Neuronal stem cell (in vitro differentiated cells): ENCODE measurements at regions not wholly inside any gene's neighbourhood (a gene's known extent, or its start where the extent isn't known, plus 50 kb on each side); places are given as distances from the start of the nearest gene placed in this dataset.

Experiments
- DNase-seq: peaks from one replicate; pipeline ENCODE4 v3.0.0-alpha.2; 2013; ENCODE audit warnings: low spot score
- H2AFZ ChIP-seq: one replicate; pipeline ENCODE4 v1.6.1; 2013; ENCODE audit warnings: mild to moderate bottlenecking, low read length, inconsistent platforms
- H2AK5ac ChIP-seq: 2 replicates; pipeline ENCODE4 v1.6.1; 2013; ENCODE audit warnings: low read depth, mild to moderate bottlenecking, inconsistent platforms, low read length, moderate library complexity, mixed read lengths
- H2BK120ac ChIP-seq: 2 replicates; pipeline ENCODE4 v1.6.1; 2013; ENCODE audit warnings: low read depth, mild to moderate bottlenecking, inconsistent platforms, low read length, moderate library complexity, mixed read lengths
- H2BK12ac ChIP-seq: one replicate; pipeline ENCODE4 v1.6.1; 2013; ENCODE audit warnings: low read length, inconsistent platforms
- H2BK15ac ChIP-seq: 2 replicates; pipeline ENCODE4 v1.6.1; 2013; ENCODE audit warnings: mild to moderate bottlenecking, low read length, inconsistent platforms, mixed read lengths
- H2BK5ac ChIP-seq: one replicate; pipeline ENCODE4 v1.6.1; 2013; ENCODE audit warnings: inconsistent platforms, mild to moderate bottlenecking, low read length, moderate library complexity
- H3K14ac ChIP-seq: one replicate; pipeline ENCODE4 v1.6.1; 2013; ENCODE audit warnings: low read length, inconsistent platforms
- H3K18ac ChIP-seq: 2 replicates; pipeline ENCODE4 v1.6.1; 2013; ENCODE audit warnings: low read length, inconsistent platforms
- H3K23ac ChIP-seq: 2 replicates; pipeline ENCODE4 v1.6.1; 2013; ENCODE audit warnings: low read depth, mild to moderate bottlenecking, mixed read lengths, low read length, inconsistent platforms; ENCODE audit not compliant: poor library complexity
- H3K27ac ChIP-seq: replicated peaks from 3 replicates; pipeline ENCODE4 v1.5.1; 2013; ENCODE audit warnings: low read length, inconsistent platforms
- H3K27me3 ChIP-seq, 3 experiments: 2 replicates each; pipeline ENCODE4 v1.6.1; 2013; ENCODE audit warnings: low read length in 3 of 3, mild to moderate bottlenecking in 2 of 3, inconsistent platforms in 1 of 3, low read depth in 1 of 3, mixed read lengths in 1 of 3, moderate library complexity in 1 of 3; ENCODE audit not compliant: control insufficient read depth in 3 of 3, insufficient read depth in 3 of 3
- H3K36me3 ChIP-seq, 2 donors: replicated peaks in 1 of 2; 2 replicates each; pipeline ENCODE4 v1.6.1; 2013; ENCODE audit warnings: low read length in 2 of 2; ENCODE audit not compliant: control insufficient read depth in 2 of 2, insufficient read depth in 2 of 2
- H3K4ac ChIP-seq: 2 replicates; pipeline ENCODE4 v1.6.1; 2013; ENCODE audit warnings: inconsistent platforms, mild to moderate bottlenecking, low read length, moderate library complexity
- H3K4me1 ChIP-seq, 2 donors: 1 replicate in 1 of 2; 2 replicates in 1 of 2; pipeline ENCODE4 v1.6.1; 2013; ENCODE audit warnings: low read length in 2 of 2, low read depth in 1 of 2; ENCODE audit not compliant: control insufficient read depth in 2 of 2, insufficient read depth in 1 of 2
- H3K4me2 ChIP-seq: one replicate; pipeline ENCODE4 v1.6.1; 2013; ENCODE audit warnings: mild to moderate bottlenecking, low read length, inconsistent platforms; ENCODE audit not compliant: insufficient read depth, poor library complexity, severe bottlenecking
- H3K4me3 ChIP-seq, 2 donors: 2 replicates each; pipeline ENCODE4 v1.5.1; 2013; ENCODE audit warnings: low read length in 2 of 2, mild to moderate bottlenecking in 2 of 2, inconsistent platforms in 1 of 2, moderate library complexity in 1 of 2
- H3K79me1 ChIP-seq: one replicate; pipeline ENCODE4 v1.6.1; 2013; ENCODE audit warnings: low read depth, mild to moderate bottlenecking, inconsistent platforms, low read length, moderate library complexity
- H3K9ac ChIP-seq: one replicate; pipeline ENCODE4 v1.6.1; 2013; ENCODE audit warnings: mild to moderate bottlenecking, low read depth, low read length, inconsistent platforms; ENCODE audit not compliant: poor library complexity
- H3K9me3 ChIP-seq, 2 donors: replicated peaks in 1 of 2; 2 replicates each; pipeline versions ENCODE3 to v1.6.1; 2013; ENCODE audit warnings: low read length in 2 of 2, mild to moderate bottlenecking in 2 of 2, inconsistent platforms in 1 of 2, low read depth in 1 of 2, mixed read lengths in 1 of 2, moderate library complexity in 1 of 2; ENCODE audit not compliant: control insufficient read depth in 2 of 2, insufficient read depth in 1 of 2
- H4K8ac ChIP-seq: one replicate; pipeline ENCODE4 v1.6.1; 2013; ENCODE audit warnings: low read depth, mild to moderate bottlenecking, inconsistent platforms, low read length, moderate library complexity
- H4K91ac ChIP-seq: one replicate; pipeline ENCODE4 v1.6.1; 2013; ENCODE audit warnings: low read length, low read depth, mild to moderate bottlenecking, inconsistent platforms; ENCODE audit not compliant: poor library complexity
- WGBS, 2 donors: extraction: QIAGEN DNeasy Blood & Tissue Kit; methylation state at CpG; one replicate each; pipeline ENCODE4 v1.1.7; 2013; ENCODE audit warnings: missing lambda C conversion rate in 2 of 2, mixed read lengths in 1 of 2; ENCODE audit not compliant: insufficient read length in 2 of 2, insufficient replicate concordance in 1 of 2; ENCODE audit errors: extremely low coverage in 2 of 2; 5-methylcytosine and 5-hydroxymethylcytosine counted together

DNA sequence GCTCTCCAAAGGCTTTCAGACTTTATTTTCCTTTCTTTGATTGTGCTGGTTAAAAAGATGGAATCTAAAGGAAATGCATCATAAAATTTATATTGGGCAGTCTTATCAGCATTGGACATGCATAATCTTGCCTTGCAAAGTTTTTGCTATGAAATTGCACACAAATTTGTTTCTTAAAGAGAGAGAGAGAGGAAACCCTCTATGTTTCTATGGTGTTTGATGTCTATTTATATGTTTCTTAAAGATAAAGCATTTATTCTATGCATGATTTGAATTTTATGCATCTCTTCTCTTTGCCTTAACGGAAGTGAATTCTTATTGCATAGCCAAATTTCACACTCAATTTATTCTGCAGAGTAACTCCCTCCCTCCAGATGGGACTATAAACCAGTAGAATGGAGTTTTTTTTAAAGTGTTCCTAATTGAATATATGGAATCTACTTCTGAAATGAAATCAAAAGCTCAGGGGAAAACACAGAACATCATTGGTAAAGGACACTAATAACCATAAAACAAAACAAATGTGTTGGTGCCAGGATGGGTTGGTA is 83.5 kb upstream of the PPARGC1A start:
- no peak overlapping the region for H3K27ac ChIP-seq
- H2AK5ac ChIP-seq = no peak overlapping the region
- H2BK12ac ChIP-seq = no peak overlapping the region
- H3K4me2 ChIP-seq = no peak overlapping the region
- no peak overlapping the region for H3K9ac ChIP-seq
- no peak overlapping the region for H3K4ac ChIP-seq
- no CpG with 5 or more reads among the region's 1 CpG for WGBS, 2 donors
- no peaks in the 10 kb centered on the region for H3K79me1 ChIP-seq
- no peak overlapping the region for H3K4me3 ChIP-seq
- H4K8ac ChIP-seq = no peak overlapping the region
- no peak overlapping the region for H3K23ac ChIP-seq
- H3K18ac ChIP-seq = no peak overlapping the region
- peaks cover 0 to 7% of the 10 kb centered on the region in 2 donors for H3K4me1 ChIP-seq
- peaks cover 0 to 6% (median 0%) of the 10 kb centered on the region in 3 experiments for H3K27me3 ChIP-seq
- DNase-seq = no peak
- H3K9me3 ChIP-seq = no peaks in the 10 kb centered on the region
- H3K14ac ChIP-seq = no peak overlapping the region
- no peaks in the 10 kb centered on the region for H3K36me3 ChIP-seq
- no peak overlapping the region for H2BK15ac ChIP-seq
- H2AFZ ChIP-seq = no peak overlapping the region
- no peak overlapping the region for H2BK5ac ChIP-seq
- no peak overlapping the region for H2BK120ac ChIP-seq
- no peak overlapping the region for H4K91ac ChIP-seq

DNA sequence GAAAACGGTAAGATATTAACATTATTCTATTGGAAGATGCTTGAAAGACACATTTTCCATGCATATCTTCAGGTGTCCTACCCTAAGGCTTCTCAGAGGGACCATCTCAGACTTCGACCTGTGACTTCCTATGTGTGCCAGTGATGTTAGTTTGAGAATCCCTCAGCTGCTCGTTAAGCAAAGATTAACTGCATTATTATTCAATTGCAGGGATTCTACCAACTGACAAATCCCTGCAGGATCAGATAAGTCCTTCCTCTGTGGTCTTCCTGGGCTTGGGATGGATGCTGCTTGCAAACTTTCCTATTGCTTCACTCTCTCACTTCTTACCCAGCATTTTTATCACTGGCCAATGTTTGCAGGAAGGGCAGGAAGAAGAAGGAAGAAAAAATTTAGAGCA is 83.0 kb upstream of the PPARGC1A start:
- Histone ChIP-seq H3K36me3 (no peaks in the 10 kb centered on the region), H3K4me3 (no peak overlapping the region), H2AFZ (no peak overlapping the region), H3K27ac (no peak overlapping the region), H3K18ac (no peak overlapping the region), H3K79me1 (no peaks in the 10 kb centered on the region), H3K27me3 (peaks cover 0 to 6% (median 0%) of the 10 kb centered on the region in 3 experiments), H2BK120ac (no peak overlapping the region), H3K4me2 (no peak overlapping the region), H3K9ac (no peak overlapping the region), H3K9me3 (peaks cover 0 to 2% of the 10 kb centered on the region in 2 donors), H4K8ac (no peak overlapping the region), H3K4ac (no peak overlapping the region), H3K14ac (no peak overlapping the region), H3K4me1 (peaks cover 0 to 1% of the 10 kb centered on the region in 2 donors), H2BK15ac (no peak overlapping the region), H2BK5ac (no peak overlapping the region), H3K23ac (no peak overlapping the region), H2BK12ac (no peak overlapping the region), H2AK5ac (no peak overlapping the region), H4K91ac (no peak overlapping the region)
- no peak for DNase-seq
- WGBS, 2 donors = no CpG with 5 or more reads among the region's 3 CpGs

DNA sequence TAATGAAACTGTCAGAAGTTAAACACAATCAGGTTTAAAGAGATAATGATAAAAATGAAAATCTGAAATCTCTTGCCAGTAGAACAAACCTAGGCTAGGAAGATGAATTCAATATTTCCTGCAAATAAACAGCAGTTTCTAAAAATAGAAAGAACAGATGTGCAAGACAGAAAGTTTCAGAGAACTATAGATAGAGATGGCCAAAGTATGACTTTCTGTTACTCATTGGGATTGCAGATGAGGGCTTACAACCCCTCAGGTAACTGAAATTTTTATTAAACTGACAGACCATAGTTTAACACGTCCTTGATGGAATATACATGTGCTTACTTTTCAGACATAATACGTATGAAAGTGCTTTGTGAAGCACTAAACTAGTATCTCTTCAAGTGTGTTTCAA is 82.3 kb upstream of the PPARGC1A start:
- no peak overlapping the region for H3K14ac ChIP-seq
- H3K36me3 ChIP-seq = no peaks in the 10 kb centered on the region
- no peak overlapping the region for H3K9ac ChIP-seq
- peaks cover 0 to 2% of the 10 kb centered on the region in 2 donors for H3K9me3 ChIP-seq
- H2AFZ ChIP-seq = no peak overlapping the region
- H2AK5ac ChIP-seq = no peak overlapping the region
- no peak overlapping the region for H3K4me2 ChIP-seq
- H2BK15ac ChIP-seq = no peak overlapping the region
- no peak overlapping the region for H2BK12ac ChIP-seq
- no peak overlapping the region for H3K4me3 ChIP-seq
- H3K4me1 ChIP-seq = no peaks in the 10 kb centered on the region
- DNase-seq = no peak
- H3K18ac ChIP-seq = no peak overlapping the region
- no peak overlapping the region for H4K8ac ChIP-seq
- no peaks in the 10 kb centered on the region for H3K79me1 ChIP-seq
- H3K4ac ChIP-seq = no peak overlapping the region
- no peak overlapping the region for H2BK5ac ChIP-seq
- no peak overlapping the region for H2BK120ac ChIP-seq
- no peak overlapping the region for H3K27ac ChIP-seq
- no peak overlapping the region for H3K23ac ChIP-seq
- H3K27me3 ChIP-seq = peaks cover 0 to 6% (median 0%) of the 10 kb centered on the region in 3 experiments
- WGBS, 2 donors = no CpG with 5 or more reads among the region's 2 CpGs
- H4K91ac ChIP-seq = no peak overlapping the region

DNA sequence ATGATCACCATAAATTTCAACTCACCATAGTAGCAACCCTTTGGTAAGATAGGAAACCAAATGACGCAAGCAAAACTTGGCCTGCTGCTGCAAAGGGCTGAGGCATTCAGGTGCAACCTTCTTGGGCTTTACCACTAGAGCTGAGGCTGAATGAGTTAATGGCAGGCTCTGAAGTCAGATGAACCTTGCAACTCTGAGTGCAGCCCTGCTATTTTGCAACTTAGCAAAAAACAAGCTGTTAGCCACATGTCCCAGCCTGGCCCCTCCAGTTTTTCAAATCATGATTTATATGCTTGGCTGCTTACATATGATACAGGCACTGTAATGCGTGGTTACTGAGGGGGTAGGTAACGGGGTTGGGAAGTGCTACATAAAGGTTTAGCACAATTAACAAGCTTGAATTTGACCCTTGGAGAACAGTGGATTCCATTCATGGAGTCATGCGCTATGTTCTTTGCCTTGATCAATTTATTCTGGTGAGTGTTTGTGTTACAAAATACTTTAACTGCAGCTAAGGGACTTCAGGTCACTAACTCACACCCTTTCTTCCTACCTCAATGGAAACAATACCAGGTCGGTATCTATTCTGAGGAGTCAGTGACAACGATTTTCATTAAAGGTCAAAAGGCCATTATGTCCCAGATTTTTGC is 80.5 kb upstream of the PPARGC1A start:
- Histone ChIP-seq H3K27ac (no peak overlapping the region), H3K36me3 (no peaks in the 10 kb centered on the region), H3K27me3 (no peaks in the 10 kb centered on the region), H4K8ac (no peak overlapping the region), H3K18ac (no peak overlapping the region), H2BK12ac (no peak overlapping the region), H2BK5ac (no peak overlapping the region), H2BK15ac (no peak overlapping the region), H3K4me1 (no peaks in the 10 kb centered on the region), H3K4ac (no peak overlapping the region), H2AFZ (no peak overlapping the region), H3K4me2 (no peak overlapping the region), H3K9ac (no peak overlapping the region), H3K9me3 (peaks cover 0 to 2% of the 10 kb centered on the region in 2 donors), H3K4me3 (no peak overlapping the region), H3K79me1 (no peaks in the 10 kb centered on the region), H4K91ac (no peak overlapping the region), H2AK5ac (no peak overlapping the region), H3K14ac (no peak overlapping the region), H3K23ac (no peak overlapping the region), H2BK120ac (no peak overlapping the region)
- no peak for DNase-seq
- no CpG with 5 or more reads among the region's 6 CpGs for WGBS, 2 donors
